Activated naive CD4-positive, alpha-beta T cell treated with anti-CD3 and anti-CD28 coated beads, Interleukin-2, amount 10 ng/mL, durations not matched to agents 7 days and 5 days (primary cell): ENCODE measurements at regions not wholly inside any gene's neighbourhood (a gene's known extent, or its start where the extent isn't known, plus 50 kb on each side); places are given as distances from the start of the nearest gene placed in this dataset.
"Not testable (repeated sequence)": the region's sequence is repeated elsewhere in the genome, so short reads cannot be mapped to it uniquely, and the experiment has no call there.

Experiments used
- CTCF ChIA-PET: fragments of 350-600 bp; sonication (Branson Sonifier 250); formaldehyde crosslinking; loops from one replicate; lab custom pipeline; 2021; ENCODE audit warnings: antibody characterized with exemption; lab: Charles Lee
- DNase-seq: peaks from one replicate; pipeline ENCODE4 v3.0.0-alpha.2; 2020
- H3K27ac Mint-ChIP-seq: one replicate; pipeline ENCODE4 v1.8.0; 2021; ENCODE audit warnings: mild to moderate bottlenecking, moderate library complexity, mixed read lengths
- H3K27me3 Mint-ChIP-seq: one replicate; pipeline ENCODE4 v1.8.0; 2021; ENCODE audit warnings: mild to moderate bottlenecking, mixed read lengths
- H3K36me3 Mint-ChIP-seq: one replicate; pipeline ENCODE4 v1.8.0; 2021; ENCODE audit warnings: mixed read lengths
- H3K4me1 Mint-ChIP-seq: one replicate; pipeline ENCODE4 v1.8.0; 2021; ENCODE audit warnings: mixed read lengths
- H3K4me3 Mint-ChIP-seq: one replicate; pipeline ENCODE4 v1.8.0; 2021; ENCODE audit warnings: mild to moderate bottlenecking, moderate library complexity, mixed read lengths
- H3K9me3 Mint-ChIP-seq: one replicate; pipeline ENCODE4 v1.8.0; 2021; ENCODE audit warnings: mixed read lengths

- DNase-seq: no peak
- Mint-ChIP-seq H3K27ac (no peak overlapping the region), H3K9me3 (peaks cover 3% of the 10 kb centered on the region), H3K27me3 (no peaks in the 10 kb centered on the region), H3K36me3 (no peaks in the 10 kb centered on the region), H3K4me1 (no peaks in the 10 kb centered on the region), H3K4me3 (no peak overlapping the region)
- CTCF ChIA-PET: no interaction called here
Measured at GRCh38 chr4:178966644-178967043, 1524.4 kb upstream of the AGA start.

DNA sequence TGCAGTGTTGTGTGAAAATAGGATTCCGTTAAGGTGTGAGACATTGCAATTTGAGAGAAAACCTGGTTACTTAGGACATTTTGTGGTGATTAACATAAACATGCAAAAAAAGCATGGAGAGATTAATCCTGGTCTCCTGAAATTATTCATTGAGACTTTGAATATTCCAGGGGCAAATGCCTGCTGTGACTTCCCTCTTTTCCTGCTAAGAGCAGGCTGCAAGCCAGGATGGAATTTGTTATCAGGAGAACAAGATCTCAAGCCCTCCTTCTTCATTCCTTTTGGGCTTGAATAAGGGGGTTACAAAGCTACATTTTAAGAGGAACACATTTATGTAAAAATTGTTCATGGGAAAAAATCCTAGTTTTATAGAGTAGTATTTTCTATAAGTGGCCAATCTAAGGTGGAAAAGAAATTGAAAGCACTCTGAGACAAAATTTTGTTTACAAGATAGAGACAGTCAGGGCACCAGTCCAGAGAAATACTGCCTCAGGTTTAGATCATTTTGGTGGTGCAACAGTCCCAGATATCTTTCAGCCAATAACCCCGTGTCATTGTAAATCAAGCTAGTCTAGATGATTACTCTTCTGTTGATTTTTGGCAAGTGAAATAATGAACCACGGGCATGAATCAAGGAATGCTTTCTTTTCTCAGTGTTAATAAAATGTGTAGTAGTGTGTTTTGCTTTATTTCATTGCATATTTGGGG lies 1528.3 kb upstream of the AGA start:
- Mint-ChIP-seq H3K27me3 (no peaks in the 10 kb centered on the region), H3K27ac (no peak overlapping the region), H3K4me1 (no peaks in the 10 kb centered on the region), H3K4me3 (no peak overlapping the region), H3K36me3 (no peaks in the 10 kb centered on the region), H3K9me3 (peaks cover 3% of the 10 kb centered on the region)
- CTCF ChIA-PET: no interaction called here
- DNase-seq: no peak

DNA sequence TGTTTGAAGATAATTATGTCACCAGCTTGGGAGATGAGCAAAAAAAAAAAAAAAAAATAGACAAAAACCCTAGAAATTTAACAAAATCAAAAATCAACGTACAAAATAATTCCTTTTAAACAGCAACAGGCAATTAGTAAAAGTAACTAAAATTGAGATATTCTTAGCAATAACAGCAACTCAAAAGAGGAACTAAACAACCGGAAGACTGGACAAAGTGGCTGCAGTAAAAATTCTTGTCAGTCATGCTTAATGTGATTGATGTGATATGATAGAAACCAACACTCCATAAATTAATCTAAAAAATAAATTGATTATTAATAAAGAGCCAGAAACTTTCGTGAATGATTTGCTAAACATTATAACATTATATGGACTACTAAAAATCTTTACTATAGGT lies 1534.6 kb upstream of the AGA start:
- Mint-ChIP-seq H3K27me3 (no peaks in the 10 kb centered on the region), H3K27ac (no peak overlapping the region), H3K36me3 (no peaks in the 10 kb centered on the region), H3K4me3 (no peak overlapping the region), H3K4me1 (no peaks in the 10 kb centered on the region), H3K9me3 (peaks cover 2% of the 10 kb centered on the region)
- no peak for DNase-seq
- CTCF ChIA-PET: no interaction called here

- Mint-ChIP-seq H3K27me3 (no peaks in the 10 kb centered on the region), H3K9me3 (peaks cover 2% of the 10 kb centered on the region), H3K36me3 (no peaks in the 10 kb centered on the region), H3K4me1 (no peaks in the 10 kb centered on the region), H3K27ac (no peak overlapping the region), H3K4me3 (no peak overlapping the region)
- CTCF ChIA-PET: no interaction called here
- DNase-seq: no peak
Measured at GRCh38 chr4:178993306-178993705, 1551.1 kb upstream of the AGA start.

DNA sequence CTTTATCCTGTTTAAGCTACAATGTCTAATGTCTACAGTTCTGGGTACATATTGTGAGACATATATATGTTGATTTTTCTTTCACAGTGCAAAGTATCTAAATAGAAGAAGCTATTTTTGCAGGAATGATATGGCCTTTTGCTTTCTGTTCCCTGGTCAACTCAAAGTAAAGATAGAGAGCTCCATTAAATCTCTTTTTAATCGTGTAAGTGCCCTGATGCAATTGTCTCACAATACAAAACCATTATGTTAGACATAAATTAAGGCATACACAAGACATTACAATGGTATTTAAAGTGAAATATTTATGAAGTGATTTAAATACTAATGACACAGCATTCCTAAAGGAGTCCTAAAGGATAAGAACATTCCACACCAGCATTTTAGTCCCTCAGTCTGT lies 1559.7 kb upstream of the AGA start:
- Mint-ChIP-seq H3K4me3 (no peak overlapping the region), H3K9me3 (peaks cover 2% of the 10 kb centered on the region), H3K36me3 (no peaks in the 10 kb centered on the region), H3K27ac (no peak overlapping the region), H3K4me1 (no peaks in the 10 kb centered on the region), H3K27me3 (no peaks in the 10 kb centered on the region)
- no peak for DNase-seq
- CTCF ChIA-PET: no interaction called here

GRCh38 chr4:179007755-179008154 lies 1565.5 kb upstream of the AGA start:
- H3K36me3 Mint-ChIP-seq: no peaks in the 10 kb centered on the region
- H3K4me3 Mint-ChIP-seq: no peak overlapping the region
- peaks cover 5% of the 10 kb centered on the region for H3K9me3 Mint-ChIP-seq
- no peak for DNase-seq
- H3K4me1 Mint-ChIP-seq: no peaks in the 10 kb centered on the region
- H3K27ac Mint-ChIP-seq: no peak overlapping the region
- CTCF ChIA-PET: no interaction called here
- H3K27me3 Mint-ChIP-seq: no peaks in the 10 kb centered on the region

GRCh38 chr4:179017581-179017980 lies 1575.3 kb upstream of the AGA start:
- CTCF ChIA-PET: no interaction called here
- H3K27me3 Mint-ChIP-seq: no peaks in the 10 kb centered on the region
- peaks cover 9% of the 10 kb centered on the region for H3K9me3 Mint-ChIP-seq
- H3K27ac Mint-ChIP-seq: no peak overlapping the region
- no peak for DNase-seq
- H3K36me3 Mint-ChIP-seq: no peaks in the 10 kb centered on the region
- H3K4me1 Mint-ChIP-seq: no peaks in the 10 kb centered on the region
- no peak overlapping the region for H3K4me3 Mint-ChIP-seq

GRCh38 chr4:179027569-179027968 lies 1585.3 kb upstream of the AGA start:
- CTCF ChIA-PET: no interaction called here
- DNase-seq: no peak
- Mint-ChIP-seq H3K27me3 (no peaks in the 10 kb centered on the region), H3K4me1 (no peaks in the 10 kb centered on the region), H3K36me3 (no peaks in the 10 kb centered on the region), H3K4me3 (no peak overlapping the region), H3K9me3 (peaks cover 16% of the 10 kb centered on the region), H3K27ac (no peak overlapping the region)

DNA sequence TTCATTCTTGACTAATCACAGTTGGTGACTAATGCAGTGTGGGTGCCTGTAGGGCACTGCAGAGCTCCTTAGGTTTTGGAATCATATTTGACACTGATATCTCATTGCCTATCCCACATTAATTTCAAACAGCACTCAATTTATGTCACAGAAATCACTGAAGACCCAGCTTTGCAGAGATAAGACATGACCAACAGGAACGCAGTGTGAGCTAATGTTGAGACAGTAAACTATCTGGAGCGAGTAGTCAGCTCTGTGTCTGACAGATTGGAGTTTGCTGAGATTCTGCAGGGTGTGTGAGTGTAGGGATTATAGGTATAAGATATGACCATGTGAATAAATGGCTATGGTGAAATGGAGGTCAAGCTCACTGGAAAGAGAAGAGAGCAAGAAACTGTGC lies 1586.1 kb upstream of the AGA start:
- no peak overlapping the region for H3K27ac Mint-ChIP-seq
- DNase-seq: no peak
- H3K4me3 Mint-ChIP-seq: no peak overlapping the region
- no peaks in the 10 kb centered on the region for H3K36me3 Mint-ChIP-seq
- H3K4me1 Mint-ChIP-seq: no peaks in the 10 kb centered on the region
- H3K27me3 Mint-ChIP-seq: no peaks in the 10 kb centered on the region
- peaks cover 16% of the 10 kb centered on the region for H3K9me3 Mint-ChIP-seq
- CTCF ChIA-PET: no interaction called here

- no peaks in the 10 kb centered on the region for H3K36me3 Mint-ChIP-seq
- H3K27ac Mint-ChIP-seq: no peak overlapping the region
- no peak overlapping the region for H3K4me3 Mint-ChIP-seq
- H3K27me3 Mint-ChIP-seq: no peaks in the 10 kb centered on the region
- peaks cover 16% of the 10 kb centered on the region for H3K9me3 Mint-ChIP-seq
- CTCF ChIA-PET: no interaction called here
- no peak for DNase-seq
- no peaks in the 10 kb centered on the region for H3K4me1 Mint-ChIP-seq
Measured at GRCh38 chr4:179029683-179030082, 1587.4 kb upstream of the AGA start.

GRCh38 chr4:179040259-179040658 lies 1598.0 kb upstream of the AGA start:
- Mint-ChIP-seq H3K27ac (no peak overlapping the region), H3K4me1 (no peaks in the 10 kb centered on the region), H3K9me3 (peaks cover 9% of the 10 kb centered on the region), H3K4me3 (no peak overlapping the region), H3K36me3 (no peaks in the 10 kb centered on the region), H3K27me3 (no peaks in the 10 kb centered on the region)
- DNase-seq: no peak
- CTCF ChIA-PET: no interaction called here

DNA sequence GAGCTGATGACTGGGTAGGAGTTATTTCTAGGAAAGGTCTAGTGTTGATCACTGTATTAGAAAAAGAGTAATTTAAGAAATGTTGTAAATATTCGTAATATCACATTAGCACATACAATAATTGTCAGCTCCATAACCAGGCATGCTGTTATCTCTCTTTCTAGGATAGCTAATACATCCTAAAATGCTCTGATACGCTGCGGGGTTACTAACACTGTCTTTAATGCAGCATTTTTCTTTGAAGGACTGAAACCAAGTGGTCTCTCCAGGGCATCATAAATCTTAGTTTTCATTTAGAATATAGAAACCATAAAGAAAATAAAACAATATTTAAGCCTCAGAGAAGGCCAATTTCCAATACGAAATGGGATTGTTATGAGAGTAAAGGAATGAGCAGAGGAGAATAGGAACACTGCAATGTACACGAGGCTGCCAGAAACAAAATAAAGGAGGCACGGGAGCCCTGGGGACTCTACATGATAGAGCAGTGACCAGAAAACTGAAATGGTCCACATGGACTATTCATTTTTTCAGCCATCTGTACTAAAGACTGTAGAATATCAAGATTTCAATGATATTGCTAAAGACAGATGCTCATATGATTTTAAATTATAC lies 1606.7 kb upstream of the AGA start:
- Mint-ChIP-seq H3K4me1 (no peaks in the 10 kb centered on the region), H3K9me3 (peaks cover 9% of the 10 kb centered on the region), H3K4me3 (no peak overlapping the region), H3K36me3 (no peaks in the 10 kb centered on the region), H3K27ac (no peak overlapping the region), H3K27me3 (no peaks in the 10 kb centered on the region)
- DNase-seq: no peak
- CTCF ChIA-PET: no interaction called here

DNA sequence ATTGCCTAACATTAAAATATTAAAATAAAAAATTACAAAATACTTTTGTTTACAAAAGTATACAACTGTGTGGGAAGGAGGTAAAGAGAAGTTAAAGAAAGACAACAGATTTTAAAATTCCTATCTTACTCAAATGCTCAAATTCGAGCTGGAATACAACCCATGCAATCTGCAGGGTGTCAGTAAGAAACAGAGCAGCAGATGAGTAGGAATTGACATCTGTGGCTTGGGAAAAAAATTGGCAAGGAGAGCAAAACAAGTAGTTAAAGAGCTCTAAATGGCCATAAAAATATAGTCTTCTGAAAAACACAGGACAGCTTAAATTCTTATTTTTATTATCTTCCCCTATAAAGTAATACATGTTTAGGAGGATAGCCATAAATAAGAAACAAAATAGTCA lies 1609.0 kb upstream of the AGA start:
- no peak overlapping the region for H3K27ac Mint-ChIP-seq
- no peaks in the 10 kb centered on the region for H3K27me3 Mint-ChIP-seq
- no peak for DNase-seq
- H3K36me3 Mint-ChIP-seq: no peaks in the 10 kb centered on the region
- peaks cover 6% of the 10 kb centered on the region for H3K9me3 Mint-ChIP-seq
- CTCF ChIA-PET: no interaction called here
- H3K4me3 Mint-ChIP-seq: no peak overlapping the region
- no peaks in the 10 kb centered on the region for H3K4me1 Mint-ChIP-seq

DNA sequence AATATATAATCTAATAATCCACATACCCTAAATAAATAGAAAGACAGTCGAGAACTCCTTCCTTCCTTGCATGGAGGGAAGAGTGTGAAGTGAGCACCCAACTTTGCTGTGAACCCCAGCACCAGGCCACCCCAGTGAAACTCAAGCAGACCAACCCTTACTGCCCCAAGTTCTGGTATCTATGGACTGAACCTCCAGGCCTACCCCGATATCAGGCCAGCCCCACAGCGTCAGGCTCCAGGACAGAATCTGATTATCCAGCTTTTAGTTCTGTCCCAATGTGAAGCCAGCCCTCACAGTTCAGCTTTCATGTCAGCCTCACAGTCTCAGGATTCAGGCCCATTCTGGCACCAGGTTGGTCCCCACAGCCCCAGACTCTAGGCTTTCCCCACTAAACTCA lies 1617.2 kb upstream of the AGA start:
- Mint-ChIP-seq H3K4me1 (no peaks in the 10 kb centered on the region), H3K9me3 (peaks cover 9% of the 10 kb centered on the region), H3K27ac (no peak overlapping the region), H3K36me3 (no peaks in the 10 kb centered on the region), H3K4me3 (no peak overlapping the region), H3K27me3 (no peaks in the 10 kb centered on the region)
- DNase-seq: no peak
- CTCF ChIA-PET: no interaction called here

- not testable (repeated sequence) for H3K27ac Mint-ChIP-seq, H3K27me3 Mint-ChIP-seq, H3K36me3 Mint-ChIP-seq
Measured at GRCh38 chr4:179066254-179066653, 1624.0 kb upstream of the AGA start.

More at GRCh38 chr4:179066254-179066653, 1624.0 kb upstream of the AGA start:
- H3K4me3 Mint-ChIP-seq, CTCF ChIA-PET, DNase-seq, H3K4me1 Mint-ChIP-seq, H3K9me3 Mint-ChIP-seq: not testable (repeated sequence)
